MCF 10A (cell line): ENCODE measurements at regions not wholly inside any gene's neighbourhood (a gene's known extent, or its start where the extent isn't known, plus 50 kb on each side); places are given as distances from the start of the nearest gene placed in this dataset.

Source experiments
- BruUV-seq: library from RNA; stranded (reverse); fragments of 400-500 nt; replicated peaks from 2 replicates; lab custom pipeline; 2021; lab: Mats Ljungman, UMichigan
- CTCF ChIA-PET: fragments of 300-600 bp; sonication (Branson Sonifier 250); formaldehyde crosslinking; extraction: SDS; loops from one replicate; lab custom pipeline; 2021; ENCODE audit warnings: antibody characterized with exemption, inconsistent platforms; lab: Yijun Ruan, JAX
- POLR2A ChIA-PET: fragments of 300-600, 350-650 bp; sonication (Branson Sonifier 250); formaldehyde crosslinking; extraction: SDS; loops from one replicate; lab custom pipeline; 2020; ENCODE audit warnings: antibody characterized with exemption, inconsistent platforms; lab: Yijun Ruan, JAX
- DNase-seq: peaks from one replicate; pipeline ENCODE4 v3.0.0-alpha.2; 2018; ENCODE audit not compliant: unreplicated experiment
- H3K27ac Mint-ChIP-seq: one replicate; pipeline ENCODE4 v1.8.0; 2022; ENCODE audit warnings: mild to moderate bottlenecking, low read depth, mixed read lengths; ENCODE audit not compliant: unreplicated experiment
- H3K27me3 Mint-ChIP-seq: one replicate; pipeline ENCODE4 v1.8.0; 2022; ENCODE audit warnings: mixed read lengths; ENCODE audit not compliant: insufficient read depth, unreplicated experiment
- H3K36me3 Mint-ChIP-seq: one replicate; pipeline ENCODE4 v1.8.0; 2022; ENCODE audit warnings: mild to moderate bottlenecking, moderate library complexity, mixed read lengths; ENCODE audit not compliant: insufficient read depth, unreplicated experiment
- H3K4me1 Mint-ChIP-seq: one replicate; pipeline ENCODE4 v1.8.0; 2022; ENCODE audit warnings: mixed read lengths; ENCODE audit not compliant: insufficient read depth, unreplicated experiment
- H3K4me3 Mint-ChIP-seq: one replicate; pipeline ENCODE4 v1.8.0; 2022; ENCODE audit warnings: mild to moderate bottlenecking, moderate library complexity, mixed read lengths; ENCODE audit not compliant: unreplicated experiment
- H3K9me3 Mint-ChIP-seq: one replicate; pipeline ENCODE4 v1.8.0; 2022; ENCODE audit warnings: mixed read lengths; ENCODE audit not compliant: unreplicated experiment
- CTCF ChIP-seq: fragments of 200-600 bp; IDR thresholded peaks from one replicate; pipeline ENCODE4 v1.8.0; 2022; ENCODE audit warnings: antibody characterized with exemption, mild to moderate bottlenecking; ENCODE audit not compliant: unreplicated experiment
- intact Hi-C: fragments of 100-400 bp; cut with micrococcal nuclease; formaldehyde crosslinking; loops from 2 replicates; pipeline ENCODE4 v1.14.1; 2022

- no peaks in the 10 kb centered on the region for H3K27me3 Mint-ChIP-seq
- BruUV-seq: no TSS peak
- intact Hi-C loops: no loop called here
- CTCF ChIA-PET: no interaction called here
- DNase-seq: no peak
- no peaks in the 10 kb centered on the region for H3K4me1 Mint-ChIP-seq
- POLR2A ChIA-PET: no interaction called here
- no peak overlapping the region for H3K27ac Mint-ChIP-seq
- peaks cover 11% of the 10 kb centered on the region for H3K9me3 Mint-ChIP-seq
- no peak overlapping the region for H3K4me3 Mint-ChIP-seq
- no peaks in the 10 kb centered on the region for H3K36me3 Mint-ChIP-seq
- TF ChIP-seq CTCF: no peak
Measured at GRCh38 chr21:40924641-40925040, 77.7 kb upstream of the DSCAM start.

GRCh38 chr21:40926238-40926637, 79.3 kb upstream of the DSCAM start:
- Mint-ChIP-seq H3K27ac (no peak overlapping the region), H3K27me3 (no peaks in the 10 kb centered on the region), H3K4me3 (no peak overlapping the region), H3K9me3 (peaks cover 17% of the 10 kb centered on the region), H3K36me3 (no peaks in the 10 kb centered on the region), H3K4me1 (no peaks in the 10 kb centered on the region)
- intact Hi-C loops: no loop called here
- DNase-seq: no peak
- ChIA-PET CTCF (interaction anchor here (0.9 kb wide), 1 partner anchor 9 kb away, joined by 4 read pairs; no protein-coding TSS in a partner anchor), POLR2A (no interaction called here)
- TF ChIP-seq CTCF: no peak
- no TSS peak for BruUV-seq

- H3K9me3 Mint-ChIP-seq: peaks cover 20% of the 10 kb centered on the region
- H3K4me3 Mint-ChIP-seq: no peak overlapping the region
- intact Hi-C loops: no loop called here
- ChIA-PET CTCF (no interaction called here), POLR2A (no interaction called here)
- TF ChIP-seq CTCF: no peak
- H3K4me1 Mint-ChIP-seq: no peaks in the 10 kb centered on the region
- no peaks in the 10 kb centered on the region for H3K27me3 Mint-ChIP-seq
- no TSS peak for BruUV-seq
- no peak for DNase-seq
- H3K27ac Mint-ChIP-seq: no peak overlapping the region
- H3K36me3 Mint-ChIP-seq: no peaks in the 10 kb centered on the region
Measured at GRCh38 chr21:40929833-40930232, 82.9 kb upstream of the DSCAM start.

GRCh38 chr21:40931197-40931596, 84.2 kb upstream of the DSCAM start:
- Mint-ChIP-seq H3K4me3 (no peak overlapping the region), H3K9me3 (peaks cover 20% of the 10 kb centered on the region), H3K27ac (no peak overlapping the region), H3K27me3 (no peaks in the 10 kb centered on the region), H3K4me1 (peaks cover 1% of the 10 kb centered on the region), H3K36me3 (no peaks in the 10 kb centered on the region)
- no TSS peak for BruUV-seq
- CTCF ChIA-PET: interaction anchor here (0.5 kb wide), 1 partner anchor 198 kb away, joined by 3 read pairs; no protein-coding TSS in a partner anchor
- POLR2A ChIA-PET: no interaction called here
- intact Hi-C loops: no loop called here
- TF ChIP-seq CTCF: no peak
- DNase-seq: no peak
